Forelimb muscle (tissue), 1 donor: ENCODE measurements at regions not wholly inside any gene's neighbourhood (a gene's known extent, or its start where the extent isn't known, plus 50 kb on each side); places are given as distances from the start of the nearest gene placed in this dataset.

Source experiments
- DNase-seq: peaks from one replicate; pipeline ENCODE4 v3.0.0-alpha.2; 2013; ENCODE audit warnings: low read depth

GRCh38 chr20:57807401-57808263 is 97.8 kb upstream of the PMEPA1 start:
- DNase-seq: no peak

GRCh38 chr20:57806975-57807374 is 97.2 kb upstream of the PMEPA1 start:
- no peak for DNase-seq

GRCh38 chr20:57806476-57806875 is 96.7 kb upstream of the PMEPA1 start:
- DNase-seq: no peak

GRCh38 chr20:57805747-57806146 is 95.9 kb upstream of the PMEPA1 start:
- no peak for DNase-seq

- no peak for DNase-seq
Observed at GRCh38 chr20:57804470-57805250, 94.8 kb upstream of the PMEPA1 start.

GRCh38 chr20:57803508-57804005 is 93.7 kb upstream of the PMEPA1 start:
- DNase-seq: no peak

GRCh38 chr20:57802765-57803507 is 93.1 kb upstream of the PMEPA1 start:
- no peak for DNase-seq

GRCh38 chr20:57801581-57801980 is 91.8 kb upstream of the PMEPA1 start:
- no peak for DNase-seq

GRCh38 chr20:57800791-57801430 is 91.1 kb upstream of the PMEPA1 start:
- DNase-seq: no peak

- DNase-seq: no peak
Observed at GRCh38 chr20:57797401-57797800, 87.6 kb upstream of the PMEPA1 start.

GRCh38 chr20:57795977-57796560 is 86.3 kb upstream of the PMEPA1 start:
- DNase-seq: no peak

GRCh38 chr20:57795342-57795697 is 85.5 kb upstream of the PMEPA1 start:
- DNase-seq: no peak

GRCh38 chr20:57794600-57795341 is 85.0 kb upstream of the PMEPA1 start:
- DNase-seq: no peak

GRCh38 chr20:57794036-57794435 is 84.2 kb upstream of the PMEPA1 start:
- DNase-seq: no peak

- DNase-seq: no peak
Observed at GRCh38 chr20:57793421-57793820, 83.6 kb upstream of the PMEPA1 start.

GRCh38 chr20:57792386-57793080 is 82.7 kb upstream of the PMEPA1 start:
- DNase-seq: no peak

GRCh38 chr20:57791966-57792365 is 82.2 kb upstream of the PMEPA1 start:
- no peak for DNase-seq

- DNase-seq: no peak
Observed at GRCh38 chr20:57791178-57791962, 81.6 kb upstream of the PMEPA1 start.

- no peak for DNase-seq
Observed at GRCh38 chr20:57790176-57790575, 80.4 kb upstream of the PMEPA1 start.
